Osteoblast (primary cell): ENCODE measurements at regions not wholly inside any gene's neighbourhood (a gene's known extent, or its start where the extent isn't known, plus 50 kb on each side); places are given as distances from the start of the nearest gene placed in this dataset.
"Not testable (repeated sequence)": the region's sequence is repeated elsewhere in the genome, so short reads cannot be mapped to it uniquely, and the experiment has no call there.

Experiments
- DNase-seq: peaks from one replicate; pipeline ENCODE4 v3.0.0; 2011; ENCODE audit warnings: low spot score, mixed read lengths; ENCODE audit not compliant: insufficient read length; ENCODE audit errors: missing footprints
- H2AFZ ChIP-seq: 2 replicates; pipeline ENCODE4 v1.6.0; 2011; ENCODE audit warnings: mild to moderate bottlenecking, low read length
- H3K27ac ChIP-seq: 2 replicates; pipeline ENCODE4 v1.5.1; 2011; ENCODE audit warnings: mild to moderate bottlenecking, low read depth, low read length, moderate library complexity
- H3K27me3 ChIP-seq: 2 replicates; pipeline ENCODE4 v1.6.0; 2012; ENCODE audit warnings: mild to moderate bottlenecking, control low read depth, inconsistent platforms, low read length, moderate library complexity; ENCODE audit not compliant: insufficient read depth
- H3K36me3 ChIP-seq: 2 replicates; pipeline ENCODE4 v1.5.1; 2011; ENCODE audit warnings: mild to moderate bottlenecking, low read length, control low read depth, moderate library complexity; ENCODE audit not compliant: insufficient read depth
- H3K4me1 ChIP-seq: 2 replicates; pipeline ENCODE4 v1.5.1; 2011; ENCODE audit warnings: mild to moderate bottlenecking, low read length, control low read depth, moderate library complexity; ENCODE audit not compliant: insufficient read depth
- H3K4me2 ChIP-seq: 2 replicates; pipeline ENCODE4 v1.6.0; 2011; ENCODE audit warnings: mild to moderate bottlenecking, low read length; ENCODE audit not compliant: insufficient read depth
- H3K4me3 ChIP-seq: fragments of 200-600 bp; sonication (generic); 3 replicates; pipeline ENCODE4 v1.5.1; 2012; ENCODE audit warnings: mild to moderate bottlenecking, low read length, inconsistent platforms; ENCODE audit not compliant: insufficient read depth
- H3K79me2 ChIP-seq: 2 replicates; pipeline ENCODE4 v1.6.0; 2012; ENCODE audit warnings: mild to moderate bottlenecking, low read length, control low read depth, inconsistent platforms; ENCODE audit not compliant: insufficient read depth
- H3K9me3 ChIP-seq: 2 replicates; pipeline ENCODE4 v1.5.1; 2011; ENCODE audit warnings: low read depth, low read length, control low read depth
- H4K20me1 ChIP-seq: 2 replicates; pipeline ENCODE4 v1.6.0; 2012; ENCODE audit warnings: mild to moderate bottlenecking, low read length, control low read depth; ENCODE audit not compliant: insufficient read depth
- TF ChIP-seq, protein P1 (sequence below): IDR thresholded peaks from 2 replicates; pipeline ENCODE4 v1.5.1; 2011; ENCODE audit warnings: mild to moderate bottlenecking, low read depth, low read length, moderate library complexity; ENCODE audit errors: extremely low read depth

GRCh38 chr4:42761804-42762203 is 104.9 kb upstream of the ATP8A1 start:
- Histone ChIP-seq H3K27me3 (no peaks in the 10 kb centered on the region), H3K4me1 (no peaks in the 10 kb centered on the region), H3K36me3 (no peaks in the 10 kb centered on the region), H3K4me2 (no peak overlapping the region), H4K20me1 (no peaks in the 10 kb centered on the region), H2AFZ (no peak overlapping the region), H3K9me3 (peaks cover 2% of the 10 kb centered on the region), H3K27ac (no peak overlapping the region), H3K79me2 (no peaks in the 10 kb centered on the region), H3K4me3 (no peak overlapping the region)
- TF ChIP-seq, protein P1, sequence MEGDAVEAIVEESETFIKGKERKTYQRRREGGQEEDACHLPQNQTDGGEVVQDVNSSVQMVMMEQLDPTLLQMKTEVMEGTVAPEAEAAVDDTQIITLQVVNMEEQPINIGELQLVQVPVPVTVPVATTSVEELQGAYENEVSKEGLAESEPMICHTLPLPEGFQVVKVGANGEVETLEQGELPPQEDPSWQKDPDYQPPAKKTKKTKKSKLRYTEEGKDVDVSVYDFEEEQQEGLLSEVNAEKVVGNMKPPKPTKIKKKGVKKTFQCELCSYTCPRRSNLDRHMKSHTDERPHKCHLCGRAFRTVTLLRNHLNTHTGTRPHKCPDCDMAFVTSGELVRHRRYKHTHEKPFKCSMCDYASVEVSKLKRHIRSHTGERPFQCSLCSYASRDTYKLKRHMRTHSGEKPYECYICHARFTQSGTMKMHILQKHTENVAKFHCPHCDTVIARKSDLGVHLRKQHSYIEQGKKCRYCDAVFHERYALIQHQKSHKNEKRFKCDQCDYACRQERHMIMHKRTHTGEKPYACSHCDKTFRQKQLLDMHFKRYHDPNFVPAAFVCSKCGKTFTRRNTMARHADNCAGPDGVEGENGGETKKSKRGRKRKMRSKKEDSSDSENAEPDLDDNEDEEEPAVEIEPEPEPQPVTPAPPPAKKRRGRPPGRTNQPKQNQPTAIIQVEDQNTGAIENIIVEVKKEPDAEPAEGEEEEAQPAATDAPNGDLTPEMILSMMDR, result no peak
- DNase-seq, result no peak

- H3K27me3 ChIP-seq, H2AFZ ChIP-seq, H3K4me2 ChIP-seq, DNase-seq, H3K4me1 ChIP-seq, H3K27ac ChIP-seq, H3K4me3 ChIP-seq, H3K9me3 ChIP-seq, H3K36me3 ChIP-seq, H4K20me1 ChIP-seq, H3K79me2 ChIP-seq: not testable (repeated sequence)
Measured at GRCh38 chr4:42754965-42755364, 98.1 kb upstream of the ATP8A1 start.

DNA sequence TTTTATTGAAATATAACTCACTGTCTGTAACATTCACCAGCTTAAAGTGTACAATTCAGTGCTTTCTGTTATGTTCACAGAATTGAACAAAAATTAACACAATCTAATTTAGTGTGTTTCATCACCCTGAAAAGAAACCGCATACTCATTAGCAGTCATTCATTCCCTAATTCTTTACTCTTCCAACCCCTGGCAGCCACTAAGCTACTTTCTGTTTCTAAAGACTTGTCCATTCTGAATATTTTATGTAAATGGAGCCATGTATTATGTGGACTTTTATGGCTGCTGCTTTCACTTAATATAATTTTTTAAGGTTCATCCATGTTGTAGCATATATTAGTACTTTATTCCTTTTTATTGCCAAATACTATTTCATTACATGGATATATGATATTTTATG is 94.7 kb upstream of the ATP8A1 start:
- Histone ChIP-seq H3K36me3 (no peaks in the 10 kb centered on the region), H3K27me3 (no peaks in the 10 kb centered on the region), H4K20me1 (no peaks in the 10 kb centered on the region)

DNA sequence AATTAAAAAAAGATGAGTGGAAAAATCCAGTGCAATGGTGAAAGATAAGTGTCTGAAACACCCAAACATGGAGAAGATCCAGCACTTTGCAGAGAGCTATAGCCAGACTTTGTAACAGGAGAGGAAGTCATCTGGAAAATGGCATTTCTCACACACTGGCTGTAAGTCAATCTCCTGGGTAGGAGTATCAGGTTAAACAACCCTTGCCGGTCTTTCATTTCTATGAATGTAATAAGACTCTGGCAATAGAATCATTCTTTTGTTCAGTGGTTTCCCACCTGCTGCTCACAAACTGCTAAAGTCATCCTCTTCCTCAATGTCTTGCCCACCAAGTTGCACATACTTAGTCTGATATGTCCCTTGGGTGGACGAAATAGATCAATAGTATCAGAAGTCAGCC is 94.0 kb upstream of the ATP8A1 start:
- no peak for DNase-seq
- Histone ChIP-seq H2AFZ (no peak overlapping the region), H3K36me3 (no peaks in the 10 kb centered on the region), H3K4me2 (no peak overlapping the region), H3K27ac (no peak overlapping the region), H3K4me3 (no peak overlapping the region), H3K27me3 (no peaks in the 10 kb centered on the region), H4K20me1 (no peaks in the 10 kb centered on the region), H3K79me2 (no peaks in the 10 kb centered on the region), H3K4me1 (no peaks in the 10 kb centered on the region), H3K9me3 (no peaks in the 10 kb centered on the region)
- TF ChIP-seq, protein P1, result no peak

More for the DNA sequence above, 94.7 kb upstream of the ATP8A1 start:
- Histone ChIP-seq H3K4me2 (no peak overlapping the region), H3K79me2 (no peaks in the 10 kb centered on the region), H2AFZ (no peak overlapping the region), H3K4me1 (no peaks in the 10 kb centered on the region), H3K4me3 (no peak overlapping the region), H3K27ac (no peak overlapping the region), H3K9me3 (no peaks in the 10 kb centered on the region)
- TF ChIP-seq, protein P1, result no peak
- no peak for DNase-seq

DNA sequence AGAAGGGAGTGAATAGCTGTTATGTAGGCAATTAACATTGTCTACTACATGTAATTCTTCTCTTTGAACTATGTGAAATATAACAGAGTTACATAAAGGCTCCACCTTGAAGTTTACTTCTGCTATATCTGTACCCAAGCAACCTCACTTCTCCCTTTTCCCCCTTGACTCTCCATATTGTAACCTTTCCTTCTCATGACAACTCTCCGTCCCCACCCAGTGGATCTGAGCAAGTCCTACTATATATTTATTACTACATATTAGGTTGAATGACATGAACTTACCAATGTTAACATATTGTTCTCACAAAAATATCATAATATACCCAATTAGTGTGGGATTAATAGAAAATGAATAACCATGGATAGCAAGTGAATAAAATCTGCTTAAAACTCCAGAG is 93.2 kb upstream of the ATP8A1 start:
- Histone ChIP-seq H3K4me1 (no peaks in the 10 kb centered on the region), H3K27me3 (no peaks in the 10 kb centered on the region), H3K4me3 (no peak overlapping the region), H3K4me2 (no peak overlapping the region), H3K27ac (no peak overlapping the region), H2AFZ (no peak overlapping the region), H3K36me3 (no peaks in the 10 kb centered on the region), H3K9me3 (no peaks in the 10 kb centered on the region), H4K20me1 (no peaks in the 10 kb centered on the region), H3K79me2 (no peaks in the 10 kb centered on the region)
- DNase-seq, result no peak
- TF ChIP-seq, protein P1, result no peak
